Tibial artery (tissue), 4 donors: ENCODE measurements at regions not wholly inside any gene's neighbourhood (a gene's known extent, or its start where the extent isn't known, plus 50 kb on each side); places are given as distances from the start of the nearest gene placed in this dataset.

Experiments used
- DNase-seq, 2 donors: peaks; one replicate each; pipeline ENCODE4 v3.0.0-alpha.2; 2019
- H3K27ac ChIP-seq, 2 donors: fragments of 200-600 bp; sonication (generic) in 1 of 2; 1 replicate in 1 of 2; 2 replicates in 1 of 2; pipeline ENCODE4 v1.5.1; 2018 to 2019; ENCODE audit warnings: mild to moderate bottlenecking in 1 of 2
- H3K27me3 ChIP-seq, 2 donors: fragments of 200-600 bp; sonication (generic) in 1 of 2; one replicate each; pipeline versions ENCODE4 v1.5.1 to v1.6.0; 2016 to 2019
- H3K36me3 ChIP-seq, 3 donors: fragments of 200-600 bp; sonication (generic) in 2 of 3; one replicate each; pipeline ENCODE4 v1.5.1; 2016 to 2019; ENCODE audit warnings: mild to moderate bottlenecking in 2 of 3
- H3K4me1 ChIP-seq, 4 donors: fragments of 200-600 bp; sonication (generic) in 2 of 4; 1 replicate in 3 of 4; 2 replicates in 1 of 4; pipeline ENCODE4 v1.5.1; 2016 to 2019
- H3K4me3 ChIP-seq, 2 donors: fragments of 200-600 bp; sonication (generic) in 1 of 2; 1 replicate in 1 of 2; 2 replicates in 1 of 2; pipeline ENCODE4 v1.5.1; 2018 to 2019; ENCODE audit warnings: mild to moderate bottlenecking in 2 of 2
- H3K9me3 ChIP-seq, 3 donors: fragments of 200-600 bp; sonication (generic) in 1 of 3; one replicate each; pipeline ENCODE4 v1.5.1; 2016 to 2019
- CTCF ChIP-seq, 2 experiments: fragments of 200-600 bp in 1 of 2; fragments of 450-650 bp in 1 of 2; IDR thresholded peaks; one replicate each; pipeline ENCODE4 v1.5.1; 2017 to 2019; ENCODE audit warnings: antibody characterized with exemption in 2 of 2, mild to moderate bottlenecking in 1 of 2, moderate library complexity in 1 of 2
- intact Hi-C: fragments of 100-400 bp; cut with DNase I; formaldehyde crosslinking; loops from one replicate; pipeline ENCODE4 v1.15.0; 2023; ENCODE audit warnings: low total_unique reads

GRCh38 chr1:98384461-98385141 lies 276.9 kb upstream of the SNX7 start:
- intact Hi-C loops = no loop called here
- Histone ChIP-seq H3K9me3 (no peaks in the 10 kb centered on the region), H3K4me3 (no peak overlapping the region), H3K36me3 (no peaks in the 10 kb centered on the region), H3K27me3 (no peaks in the 10 kb centered on the region), H3K4me1 (no peaks in the 10 kb centered on the region), H3K27ac (no peak overlapping the region)
- TF ChIP-seq CTCF (IDR thresholded peaks at IDR 0.05) = no peak
- DNase-seq = no peak

- Histone ChIP-seq H3K36me3 (no peaks in the 10 kb centered on the region), H3K27ac (no peak overlapping the region), H3K9me3 (no peaks in the 10 kb centered on the region), H3K4me1 (no peaks in the 10 kb centered on the region), H3K27me3 (no peaks in the 10 kb centered on the region), H3K4me3 (no peak overlapping the region)
- no peak for DNase-seq
- intact Hi-C loops = no loop called here
- no peak for TF ChIP-seq CTCF (IDR thresholded peaks at IDR 0.05)
Observed at GRCh38 chr1:98382986-98383740, 278.4 kb upstream of the SNX7 start.

GRCh38 chr1:98382586-98382985 lies 278.9 kb upstream of the SNX7 start:
- no peaks in the 10 kb centered on the region for H3K27me3 ChIP-seq
- no peak overlapping the region for H3K4me3 ChIP-seq
- no peak for TF ChIP-seq CTCF (IDR thresholded peaks at IDR 0.05)
- no peaks in the 10 kb centered on the region for H3K36me3 ChIP-seq
- DNase-seq = no peak
- intact Hi-C loops = no loop called here
- H3K4me1 ChIP-seq = no peaks in the 10 kb centered on the region
- H3K27ac ChIP-seq = no peak overlapping the region
- no peaks in the 10 kb centered on the region for H3K9me3 ChIP-seq

- H3K27me3 ChIP-seq = no peaks in the 10 kb centered on the region
- no peak for DNase-seq
- TF ChIP-seq CTCF (IDR thresholded peaks at IDR 0.05) = no peak
- intact Hi-C loops = no loop called here
- H3K4me1 ChIP-seq = no peaks in the 10 kb centered on the region
- H3K4me3 ChIP-seq = no peak overlapping the region
- H3K9me3 ChIP-seq = no peaks in the 10 kb centered on the region
- H3K36me3 ChIP-seq = no peaks in the 10 kb centered on the region
- H3K27ac ChIP-seq = no peak overlapping the region
Observed at GRCh38 chr1:98374098-98374497, 287.4 kb upstream of the SNX7 start.

- H3K9me3 ChIP-seq = no peaks in the 10 kb centered on the region
- H3K4me3 ChIP-seq = no peak overlapping the region
- H3K4me1 ChIP-seq = no peaks in the 10 kb centered on the region
- no peak overlapping the region for H3K27ac ChIP-seq
- H3K27me3 ChIP-seq = no peaks in the 10 kb centered on the region
- TF ChIP-seq CTCF (IDR thresholded peaks at IDR 0.05) = no peak
- DNase-seq = no peak
- intact Hi-C loops = no loop called here
- no peaks in the 10 kb centered on the region for H3K36me3 ChIP-seq
Observed at GRCh38 chr1:98373056-98373455, 288.5 kb upstream of the SNX7 start.
